ENCODE measurements at regions not wholly inside any gene's neighbourhood (a gene's known extent, or its start where the extent isn't known, plus 50 kb on each side); places are given as distances from the start of the nearest gene placed in this dataset.
"Not testable (repeated sequence)": the region's sequence is repeated elsewhere in the genome, so short reads cannot be mapped to it uniquely, and the experiment has no call there.

DNA sequence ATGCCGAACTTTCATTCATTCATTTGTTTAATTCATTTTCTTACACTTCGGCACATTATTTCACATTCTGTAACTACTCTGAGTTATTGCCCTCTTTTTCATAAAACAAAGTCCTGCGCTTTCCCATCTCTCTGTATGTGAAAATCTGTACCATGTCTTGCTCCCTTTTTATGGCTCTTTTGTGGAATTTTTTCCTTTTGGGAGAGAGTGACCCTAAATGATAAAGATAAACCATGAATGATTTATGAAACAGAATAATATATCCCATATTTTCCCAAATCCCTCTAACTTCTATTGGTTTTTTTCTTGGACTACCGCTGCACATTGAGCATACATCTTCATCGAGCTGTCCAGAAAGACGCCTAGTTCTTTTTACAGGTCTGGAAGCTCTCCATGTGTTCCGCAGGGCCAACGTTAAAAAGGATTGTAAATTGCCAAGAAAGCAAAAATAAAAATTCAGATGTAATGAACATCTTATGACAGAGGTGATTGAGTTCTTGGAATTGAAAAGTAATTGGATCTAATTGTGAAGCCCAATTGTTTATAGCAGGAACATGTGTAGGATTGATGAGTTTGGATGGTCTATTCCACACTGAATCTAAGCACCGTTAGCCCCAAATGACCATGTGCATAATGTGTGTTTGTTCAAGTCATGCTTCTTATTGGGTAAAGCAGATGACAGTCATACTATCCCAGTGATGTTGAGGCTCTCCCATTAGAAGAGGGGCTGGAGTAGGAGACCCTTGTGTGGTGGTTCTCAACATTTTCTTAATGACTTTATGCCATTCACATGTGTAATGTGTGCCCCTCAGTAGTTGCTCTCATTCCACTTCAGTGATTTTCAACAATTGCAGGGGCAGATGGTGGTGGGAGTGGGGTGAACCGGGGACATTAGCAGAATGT lies 378.9 kb downstream of the DLEU7 start:
- ATAC-seq, result no peak
- DNase-seq, result no peak

GRCh38 chr13:50466456-50466855 lies 377.0 kb downstream of the DLEU7 start:
- Histone ChIP-seq H3K27me3 (no peaks in the 10 kb centered on the region), H3K4me3 (no peak overlapping the region), H3K9me3 (no peaks in the 10 kb centered on the region), H3K4me1 (no peaks in the 10 kb centered on the region), H3K27ac (no peak overlapping the region), H3K36me3 (replicated peaks in 1 of 2; ENCODE audit: insufficient read depth in 1 of 2, low read depth in 2 of 2) (no peaks in the 10 kb centered on the region)
- no peak for TF ChIP-seq POLR2A (IDR thresholded peaks at IDR 0.05)
- TF ChIP-seq, protein P1, sequence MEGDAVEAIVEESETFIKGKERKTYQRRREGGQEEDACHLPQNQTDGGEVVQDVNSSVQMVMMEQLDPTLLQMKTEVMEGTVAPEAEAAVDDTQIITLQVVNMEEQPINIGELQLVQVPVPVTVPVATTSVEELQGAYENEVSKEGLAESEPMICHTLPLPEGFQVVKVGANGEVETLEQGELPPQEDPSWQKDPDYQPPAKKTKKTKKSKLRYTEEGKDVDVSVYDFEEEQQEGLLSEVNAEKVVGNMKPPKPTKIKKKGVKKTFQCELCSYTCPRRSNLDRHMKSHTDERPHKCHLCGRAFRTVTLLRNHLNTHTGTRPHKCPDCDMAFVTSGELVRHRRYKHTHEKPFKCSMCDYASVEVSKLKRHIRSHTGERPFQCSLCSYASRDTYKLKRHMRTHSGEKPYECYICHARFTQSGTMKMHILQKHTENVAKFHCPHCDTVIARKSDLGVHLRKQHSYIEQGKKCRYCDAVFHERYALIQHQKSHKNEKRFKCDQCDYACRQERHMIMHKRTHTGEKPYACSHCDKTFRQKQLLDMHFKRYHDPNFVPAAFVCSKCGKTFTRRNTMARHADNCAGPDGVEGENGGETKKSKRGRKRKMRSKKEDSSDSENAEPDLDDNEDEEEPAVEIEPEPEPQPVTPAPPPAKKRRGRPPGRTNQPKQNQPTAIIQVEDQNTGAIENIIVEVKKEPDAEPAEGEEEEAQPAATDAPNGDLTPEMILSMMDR (IDR thresholded peaks at IDR 0.05), result no peak
- ATAC-seq, result no peak
- no peak for DNase-seq
- WGBS, 2 donors, result 75 to 78% methylated on average over 6 of the region's 6 CpGs
- intact Hi-C loops (cut with DNase I), result no loop called here

More for the DNA sequence above, 378.9 kb downstream of the DLEU7 start:
- H3K36me3 ChIP-seq (replicated peaks in 1 of 2; ENCODE audit: insufficient read depth in 1 of 2, low read depth in 2 of 2), result no peaks in the 10 kb centered on the region
- WGBS, 2 donors, result 80 to 87% methylated on average over 10 of the region's 10 CpGs
- no peaks in the 10 kb centered on the region for H3K27me3 ChIP-seq
- TF ChIP-seq POLR2A (IDR thresholded peaks at IDR 0.05), result no peak
- TF ChIP-seq, protein P1 (IDR thresholded peaks at IDR 0.05), result no peak
- H3K4me3 ChIP-seq, result no peak overlapping the region
- H3K9me3 ChIP-seq, result no peaks in the 10 kb centered on the region
- H3K27ac ChIP-seq, result no peak overlapping the region
- no peaks in the 10 kb centered on the region for H3K4me1 ChIP-seq
- intact Hi-C loops (cut with DNase I), result no loop called here

GRCh38 chr13:50467156-50468110 lies 376.1 kb downstream of the DLEU7 start:
- no peak overlapping the region for H3K4me3 ChIP-seq
- no peaks in the 10 kb centered on the region for H3K9me3 ChIP-seq
- H3K27me3 ChIP-seq, result no peaks in the 10 kb centered on the region
- WGBS, 2 donors, result 67 to 71% methylated on average over 11 of the region's 11 CpGs
- H3K36me3 ChIP-seq (replicated peaks in 1 of 2; ENCODE audit: insufficient read depth in 1 of 2, low read depth in 2 of 2), result no peaks in the 10 kb centered on the region
- intact Hi-C loops (cut with DNase I), result no loop called here
- no peaks in the 10 kb centered on the region for H3K4me1 ChIP-seq
- TF ChIP-seq, protein P1 (IDR thresholded peaks at IDR 0.05), result no peak
- no peak for TF ChIP-seq POLR2A (IDR thresholded peaks at IDR 0.05)
- no peak for ATAC-seq
- H3K27ac ChIP-seq, result no peak overlapping the region
- no peak for DNase-seq

GRCh38 chr13:50468849-50469669 lies 374.4 kb downstream of the DLEU7 start:
- no peaks in the 10 kb centered on the region for H3K9me3 ChIP-seq
- TF ChIP-seq, protein P1 (IDR thresholded peaks at IDR 0.05), result no peak
- TF ChIP-seq POLR2A (IDR thresholded peaks at IDR 0.05), result no peak
- no peak overlapping the region for H3K27ac ChIP-seq
- DNase-seq (no peak), ATAC-seq (no peak)
- H3K4me1 ChIP-seq, result no peaks in the 10 kb centered on the region
- H3K36me3 ChIP-seq (replicated peaks in 1 of 2; ENCODE audit: insufficient read depth in 1 of 2, low read depth in 2 of 2), result no peaks in the 10 kb centered on the region
- H3K27me3 ChIP-seq, result no peaks in the 10 kb centered on the region
- intact Hi-C loops (cut with DNase I), result no loop called here
- no peak overlapping the region for H3K4me3 ChIP-seq
- 79 to 81% methylated on average over 13 of the region's 13 CpGs for WGBS, 2 donors

DNA sequence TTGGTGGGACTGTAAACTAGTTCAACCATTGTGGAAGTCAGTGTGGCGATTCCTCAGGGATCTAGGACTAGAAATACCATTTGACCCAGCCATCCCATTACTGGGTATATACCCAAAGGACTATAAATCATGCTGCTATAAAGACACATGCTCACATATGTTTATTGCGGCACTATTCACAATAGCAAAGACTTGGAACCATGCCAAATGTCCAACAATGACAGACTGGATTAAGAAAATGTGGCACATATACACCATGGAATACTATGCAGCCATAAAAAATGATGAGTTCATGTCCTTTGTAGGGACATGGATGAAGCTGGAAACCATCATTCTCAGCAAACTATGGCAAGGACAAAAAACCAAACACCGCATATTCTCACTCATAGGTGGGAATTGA lies 370.4 kb downstream of the DLEU7 start:
- WGBS, 2 donors, result 67 to 80% methylated on average over 1 to 2 of the region's 3 CpGs
- intact Hi-C loops (cut with DNase I); H3K27me3 ChIP-seq; H3K36me3 ChIP-seq (replicated peaks in 1 of 2; ENCODE audit: insufficient read depth in 1 of 2, low read depth in 2 of 2); H3K27ac ChIP-seq; H3K4me3 ChIP-seq; ATAC-seq; H3K9me3 ChIP-seq; H3K4me1 ChIP-seq; DNase-seq: not testable (repeated sequence)

All from body of pancreas (tissue), 4 donors.